ENCODE measurements at regions not wholly inside any gene's neighbourhood (a gene's known extent, or its start where the extent isn't known, plus 50 kb on each side); places are given as distances from the start of the nearest gene placed in this dataset.

GRCh38 chr2:11071939-11072338 lies 83.3 kb upstream of the SLC66A3 start:
- Histone ChIP-seq H3K4me3 (ENCODE audit: low read depth in 2 of 2, low read length in 1 of 2) (no peak overlapping the region), H3K9ac (no peak overlapping the region), H4K20me1 (ENCODE audit: insufficient read depth) (no peaks in the 10 kb centered on the region), H3K36me3 (replicated peaks in 1 of 2; ENCODE audit: control insufficient read depth in 1 of 2, insufficient read depth in 2 of 2, low read length in 1 of 2) (no peaks in the 10 kb centered on the region), H3K9me3 (no peaks in the 10 kb centered on the region), H3K4me1 (ENCODE audit: control insufficient read depth in 1 of 2, insufficient read depth in 2 of 2, low read depth in 1 of 2, low read length in 1 of 2) (no peaks in the 10 kb centered on the region), H3K4me2 (no peak overlapping the region), H3K79me2 (ENCODE audit: insufficient read depth) (no peaks in the 10 kb centered on the region), H3F3A (replicated peaks; ENCODE audit: insufficient read depth) (no peaks in the 10 kb centered on the region), H3K27ac (ENCODE audit: low read depth in 2 of 2, low read length in 1 of 2) (no peak overlapping the region), H3K27me3 (ENCODE audit: insufficient read depth) (no peaks in the 10 kb centered on the region), H2AFZ (ENCODE audit: low read depth) (no peak overlapping the region), H3K9me2 (no peaks in the 10 kb centered on the region)
- ChIA-PET CTCF (interaction anchor here (0.9 to 3.5 kb wide), 3 partner anchors 15 to 60 kb away, joined by 4 to 19 read pairs (median 6); a partner anchor contains a TSS), POLR2A (no interaction called here)
- 84% methylated on average over 2 of the region's 2 CpGs for WGBS (ENCODE audit: low lambda C conversion rate)
- DNase-seq = no peak
- TF ChIP-seq MXI1 (IDR thresholded peaks at IDR 0.05; ENCODE audit: low read depth, low read length) = no peak
- TF ChIP-seq, protein P1, sequence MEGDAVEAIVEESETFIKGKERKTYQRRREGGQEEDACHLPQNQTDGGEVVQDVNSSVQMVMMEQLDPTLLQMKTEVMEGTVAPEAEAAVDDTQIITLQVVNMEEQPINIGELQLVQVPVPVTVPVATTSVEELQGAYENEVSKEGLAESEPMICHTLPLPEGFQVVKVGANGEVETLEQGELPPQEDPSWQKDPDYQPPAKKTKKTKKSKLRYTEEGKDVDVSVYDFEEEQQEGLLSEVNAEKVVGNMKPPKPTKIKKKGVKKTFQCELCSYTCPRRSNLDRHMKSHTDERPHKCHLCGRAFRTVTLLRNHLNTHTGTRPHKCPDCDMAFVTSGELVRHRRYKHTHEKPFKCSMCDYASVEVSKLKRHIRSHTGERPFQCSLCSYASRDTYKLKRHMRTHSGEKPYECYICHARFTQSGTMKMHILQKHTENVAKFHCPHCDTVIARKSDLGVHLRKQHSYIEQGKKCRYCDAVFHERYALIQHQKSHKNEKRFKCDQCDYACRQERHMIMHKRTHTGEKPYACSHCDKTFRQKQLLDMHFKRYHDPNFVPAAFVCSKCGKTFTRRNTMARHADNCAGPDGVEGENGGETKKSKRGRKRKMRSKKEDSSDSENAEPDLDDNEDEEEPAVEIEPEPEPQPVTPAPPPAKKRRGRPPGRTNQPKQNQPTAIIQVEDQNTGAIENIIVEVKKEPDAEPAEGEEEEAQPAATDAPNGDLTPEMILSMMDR (IDR thresholded peaks at IDR 0.05) = no peak
- no peak for TF ChIP-seq ELF1 (IDR thresholded peaks at IDR 0.05)
- TF ChIP-seq RCOR1 (IDR thresholded peaks at IDR 0.05; ENCODE audit: low read length) = no peak
- TF ChIP-seq MEF2A (IDR thresholded peaks at IDR 0.05; ENCODE audit: borderline replicate concordance, low read depth) = no peak
- no peak for TF ChIP-seq FOXJ3 (CRISPR knock-in tag; IDR thresholded peaks at IDR 0.05)
- no peak for TF ChIP-seq EZH2phosphoT487 (IDR thresholded peaks at IDR 0.05; ENCODE audit: borderline replicate concordance, low read depth)
- no peak for TF ChIP-seq SMC3 (IDR thresholded peaks at IDR 0.05; ENCODE audit: low read depth, low read length)
- TF ChIP-seq EP300 (IDR thresholded peaks at IDR 0.05; ENCODE audit: borderline replicate concordance in 1 of 2, low read depth in 1 of 2, low read length in 1 of 2) = no peak
- TF ChIP-seq, protein P2, sequence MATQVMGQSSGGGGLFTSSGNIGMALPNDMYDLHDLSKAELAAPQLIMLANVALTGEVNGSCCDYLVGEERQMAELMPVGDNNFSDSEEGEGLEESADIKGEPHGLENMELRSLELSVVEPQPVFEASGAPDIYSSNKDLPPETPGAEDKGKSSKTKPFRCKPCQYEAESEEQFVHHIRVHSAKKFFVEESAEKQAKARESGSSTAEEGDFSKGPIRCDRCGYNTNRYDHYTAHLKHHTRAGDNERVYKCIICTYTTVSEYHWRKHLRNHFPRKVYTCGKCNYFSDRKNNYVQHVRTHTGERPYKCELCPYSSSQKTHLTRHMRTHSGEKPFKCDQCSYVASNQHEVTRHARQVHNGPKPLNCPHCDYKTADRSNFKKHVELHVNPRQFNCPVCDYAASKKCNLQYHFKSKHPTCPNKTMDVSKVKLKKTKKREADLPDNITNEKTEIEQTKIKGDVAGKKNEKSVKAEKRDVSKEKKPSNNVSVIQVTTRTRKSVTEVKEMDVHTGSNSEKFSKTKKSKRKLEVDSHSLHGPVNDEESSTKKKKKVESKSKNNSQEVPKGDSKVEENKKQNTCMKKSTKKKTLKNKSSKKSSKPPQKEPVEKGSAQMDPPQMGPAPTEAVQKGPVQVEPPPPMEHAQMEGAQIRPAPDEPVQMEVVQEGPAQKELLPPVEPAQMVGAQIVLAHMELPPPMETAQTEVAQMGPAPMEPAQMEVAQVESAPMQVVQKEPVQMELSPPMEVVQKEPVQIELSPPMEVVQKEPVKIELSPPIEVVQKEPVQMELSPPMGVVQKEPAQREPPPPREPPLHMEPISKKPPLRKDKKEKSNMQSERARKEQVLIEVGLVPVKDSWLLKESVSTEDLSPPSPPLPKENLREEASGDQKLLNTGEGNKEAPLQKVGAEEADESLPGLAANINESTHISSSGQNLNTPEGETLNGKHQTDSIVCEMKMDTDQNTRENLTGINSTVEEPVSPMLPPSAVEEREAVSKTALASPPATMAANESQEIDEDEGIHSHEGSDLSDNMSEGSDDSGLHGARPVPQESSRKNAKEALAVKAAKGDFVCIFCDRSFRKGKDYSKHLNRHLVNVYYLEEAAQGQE (IDR thresholded peaks at IDR 0.05; ENCODE audit: low read depth, low read length) = no peak
- TF ChIP-seq NRF1 (IDR thresholded peaks at IDR 0.05; ENCODE audit: low read depth, low read length) = no peak
- no peak for TF ChIP-seq GATA2 (CRISPR knock-in tag; IDR thresholded peaks at IDR 0.05)
- TF ChIP-seq PBX3 (IDR thresholded peaks at IDR 0.05) = no peak
- TF ChIP-seq, protein P3, sequence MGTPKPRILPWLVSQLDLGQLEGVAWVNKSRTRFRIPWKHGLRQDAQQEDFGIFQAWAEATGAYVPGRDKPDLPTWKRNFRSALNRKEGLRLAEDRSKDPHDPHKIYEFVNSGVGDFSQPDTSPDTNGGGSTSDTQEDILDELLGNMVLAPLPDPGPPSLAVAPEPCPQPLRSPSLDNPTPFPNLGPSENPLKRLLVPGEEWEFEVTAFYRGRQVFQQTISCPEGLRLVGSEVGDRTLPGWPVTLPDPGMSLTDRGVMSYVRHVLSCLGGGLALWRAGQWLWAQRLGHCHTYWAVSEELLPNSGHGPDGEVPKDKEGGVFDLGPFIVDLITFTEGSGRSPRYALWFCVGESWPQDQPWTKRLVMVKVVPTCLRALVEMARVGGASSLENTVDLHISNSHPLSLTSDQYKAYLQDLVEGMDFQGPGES (IDR thresholded peaks at IDR 0.05; ENCODE audit: low read depth, low read length) = no peak
- TF ChIP-seq NFIC (IDR thresholded peaks at IDR 0.05; ENCODE audit: borderline replicate concordance) = no peak

Data from SK-N-SH (cell line).